H1 (cell line): ENCODE measurements at regions not wholly inside any gene's neighbourhood (a gene's known extent, or its start where the extent isn't known, plus 50 kb on each side); places are given as distances from the start of the nearest gene placed in this dataset.

Experiments
- CHD2 ChIP-seq: IDR thresholded peaks from 2 replicates; pipeline ENCODE4 v1.6.1; 2012; ENCODE audit warnings: low read length, improper control_type of control experiment
- EGR1 ChIP-seq: IDR thresholded peaks from 2 replicates; pipeline ENCODE4 v1.6.1; 2011; ENCODE audit warnings: low read depth, low read length, borderline replicate concordance
- RAD21 ChIP-seq, 2 experiments: IDR thresholded peaks in 1 of 2; conservative IDR thresholded peaks in 1 of 2; 2 replicates each; pipeline ENCODE4 v1.6.1; 2011; ENCODE audit warnings: low read depth in 2 of 2, low read length in 2 of 2, improper control_type of control experiment in 1 of 2, inconsistent platforms in 1 of 2, mild to moderate bottlenecking in 1 of 2, moderate library complexity in 1 of 2
- RBBP5 ChIP-seq: IDR thresholded peaks from 2 replicates; pipeline ENCODE4 v1.7.1; 2012; ENCODE audit warnings: low read depth, mild to moderate bottlenecking, inconsistent platforms, low read length, moderate library complexity, borderline replicate concordance
- SIN3A ChIP-seq, 2 experiments: IDR thresholded peaks in 1 of 2; conservative IDR thresholded peaks in 1 of 2; 2 replicates each; pipeline ENCODE4 v1.6.1; 2011 to 2012; ENCODE audit warnings: low read length in 2 of 2, improper control_type of control experiment in 1 of 2, low read depth in 1 of 2, mild to moderate bottlenecking in 1 of 2

GRCh38 chr10:4649886-4650508 is 176.0 kb upstream of the AKR1E2 start (continued):
- TF ChIP-seq SIN3A (conservative IDR thresholded peaks at IDR 0.05 in 1 of 2, IDR thresholded peaks at IDR 0.05 in 1 of 2; ENCODE audit: low read depth in 1 of 2, low read length in 2 of 2) (no peak), EGR1 (no peak), RAD21 (IDR thresholded peaks at IDR 0.05 in 1 of 2, conservative IDR thresholded peaks at IDR 0.05 in 1 of 2; ENCODE audit: low read depth in 2 of 2, low read length in 2 of 2) (no peak), RBBP5 (no peak), CHD2 (no peak)
- TF ChIP-seq, all 59 proteins: peak for 0
